Epidermal melanocyte (primary cell): ENCODE measurements at regions not wholly inside any gene's neighbourhood (a gene's known extent, or its start where the extent isn't known, plus 50 kb on each side); places are given as distances from the start of the nearest gene placed in this dataset.
"Not testable (repeated sequence)": the region's sequence is repeated elsewhere in the genome, so short reads cannot be mapped to it uniquely, and the experiment has no call there.

Experiments
- DNase-seq: peaks from one replicate; pipeline ENCODE4 v3.0.0; 2011; ENCODE audit warnings: low spot score; ENCODE audit not compliant: insufficient read length

DNA sequence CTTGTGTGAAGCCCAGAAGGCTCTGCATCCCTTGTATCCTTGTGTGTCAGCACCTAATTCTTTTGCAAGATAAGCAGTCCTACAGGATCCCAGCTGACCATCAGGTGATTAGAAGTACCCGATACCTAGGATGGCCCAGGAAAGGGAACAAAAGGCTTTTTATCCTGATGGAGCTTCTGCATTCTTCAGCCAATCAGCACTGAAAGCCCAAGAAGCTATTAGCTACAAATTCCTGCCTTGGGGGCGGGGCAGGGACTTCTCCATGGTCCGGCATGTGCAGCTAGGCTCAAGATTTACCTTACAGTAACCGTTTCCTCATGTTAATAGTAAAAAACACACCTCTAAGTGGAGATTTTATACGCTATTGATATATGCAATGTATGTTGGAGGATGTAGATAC is 264.6 kb upstream of the THUMPD2 start:
- DNase-seq, result no peak

DNA sequence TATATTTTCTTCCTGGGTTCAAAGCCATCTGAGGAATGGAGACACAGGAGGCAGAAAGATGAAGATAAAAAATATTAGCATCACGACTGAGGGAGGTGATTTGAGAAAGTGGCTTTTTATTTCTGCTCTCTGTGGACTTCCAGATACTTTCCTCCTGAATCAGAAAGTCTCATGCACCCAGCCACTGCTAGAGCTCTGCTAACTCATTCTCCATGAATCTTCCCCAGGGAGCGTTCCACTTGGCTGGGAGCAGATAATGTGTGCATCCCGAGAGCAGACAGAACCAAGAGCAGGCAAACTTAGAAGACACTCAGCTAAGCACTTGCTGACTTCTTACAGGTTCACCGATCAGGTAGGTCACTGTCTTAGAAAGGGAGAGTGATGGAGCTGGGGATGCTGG is 264.1 kb upstream of the THUMPD2 start:
- no peak for DNase-seq

DNA sequence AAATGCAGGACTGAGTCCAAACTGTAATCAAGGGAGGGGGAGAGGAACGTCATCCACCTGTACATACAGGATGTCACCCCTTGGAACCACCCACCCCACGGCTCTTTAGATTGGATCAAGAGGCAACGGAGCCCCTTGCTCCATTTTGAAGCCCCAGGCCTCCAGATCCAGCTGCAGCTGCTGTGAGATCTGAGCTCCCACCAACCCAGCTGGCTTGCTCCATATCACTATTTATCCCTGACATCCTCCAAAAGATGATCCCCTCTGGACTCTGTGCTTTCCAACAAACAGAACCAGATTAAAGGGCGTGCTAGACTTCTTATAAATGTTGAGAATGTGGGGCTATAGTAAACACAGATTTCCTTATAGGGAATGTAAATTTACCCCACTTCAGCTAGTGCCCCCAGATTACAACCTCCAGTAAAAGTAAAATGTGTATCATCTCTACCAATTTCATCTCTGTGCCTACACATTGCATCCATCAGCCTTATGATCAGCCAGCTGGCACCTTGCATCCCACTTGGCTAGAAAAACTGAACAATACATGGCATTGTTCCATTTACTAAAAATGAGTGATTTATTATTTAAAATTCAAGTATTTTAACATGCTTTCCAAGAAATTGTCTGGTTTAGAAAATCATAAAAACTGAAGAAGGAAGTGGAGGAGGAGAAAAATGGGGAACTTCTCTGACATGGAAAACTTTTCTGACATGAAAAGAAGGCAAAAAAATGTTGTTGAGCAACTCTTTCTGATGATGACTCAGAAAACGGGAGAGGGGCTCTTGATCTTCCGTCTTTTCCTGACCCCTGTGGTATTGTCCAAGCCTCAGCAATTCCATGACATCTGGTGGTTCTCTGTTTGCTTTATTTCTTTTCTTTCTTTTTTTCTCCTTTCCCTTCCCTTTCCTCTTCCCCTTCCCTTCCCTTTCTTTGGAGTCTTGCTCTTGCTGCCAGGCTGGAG is 262.6 kb upstream of the THUMPD2 start:
- no peak for DNase-seq

DNA sequence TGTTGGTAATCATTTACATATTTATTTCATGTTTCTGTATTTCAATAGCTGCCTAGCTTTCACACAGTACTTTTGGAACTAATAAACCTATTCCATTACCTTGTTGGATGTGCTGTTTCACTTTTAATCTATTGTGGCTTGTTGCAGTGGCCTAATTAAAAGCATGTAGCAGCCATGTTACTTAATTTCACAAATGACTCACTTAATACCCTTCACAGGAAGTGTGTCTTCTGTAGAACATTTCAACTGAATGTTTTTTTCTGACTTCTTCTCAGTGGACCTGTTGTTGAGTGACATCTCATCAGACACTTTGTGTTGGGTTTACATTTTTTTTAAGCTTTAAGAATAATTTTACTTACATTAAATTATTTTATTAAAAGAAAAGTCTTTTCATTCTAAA is 260.5 kb upstream of the THUMPD2 start:
- no peak for DNase-seq

DNA sequence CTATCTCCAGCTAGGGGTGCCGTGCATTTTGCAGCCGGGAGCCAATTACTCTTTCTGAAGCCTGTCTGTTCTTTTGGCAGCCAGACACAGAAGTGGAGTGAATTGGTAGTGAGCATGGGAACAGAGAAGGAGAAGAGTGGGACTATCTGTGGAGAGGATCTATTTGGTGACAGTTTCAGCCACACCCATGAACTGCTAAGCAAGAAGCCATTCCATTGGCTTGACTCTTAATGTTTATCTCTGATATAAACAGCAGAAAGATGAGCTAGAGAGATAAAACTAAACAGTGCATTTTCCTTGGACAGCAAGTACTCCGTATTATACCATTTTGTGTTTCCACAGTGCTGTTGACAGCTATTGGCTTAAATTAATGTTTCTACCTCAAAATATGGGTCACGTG is 259.6 kb upstream of the THUMPD2 start:
- DNase-seq, result no peak

DNA sequence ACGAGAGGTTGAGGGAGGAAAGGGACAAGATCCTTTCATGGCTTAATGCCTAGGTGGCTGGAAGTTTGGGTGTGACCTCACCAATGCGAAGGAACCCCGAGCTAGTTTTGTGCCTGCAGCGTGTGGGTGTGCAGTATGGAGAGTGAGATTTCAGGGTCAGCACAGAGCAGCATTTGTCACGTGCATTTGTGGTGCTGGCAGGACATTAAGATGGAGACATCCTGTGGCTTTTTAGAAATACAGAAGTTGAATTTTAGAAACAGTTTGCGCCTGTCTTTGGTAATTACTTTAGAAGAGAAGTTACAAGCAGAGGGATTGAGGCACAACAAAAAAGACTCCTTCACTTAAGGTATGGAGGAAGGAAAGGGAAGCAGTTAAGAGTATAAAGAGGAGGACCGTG is 258.2 kb upstream of the THUMPD2 start:
- DNase-seq, result no peak

DNA sequence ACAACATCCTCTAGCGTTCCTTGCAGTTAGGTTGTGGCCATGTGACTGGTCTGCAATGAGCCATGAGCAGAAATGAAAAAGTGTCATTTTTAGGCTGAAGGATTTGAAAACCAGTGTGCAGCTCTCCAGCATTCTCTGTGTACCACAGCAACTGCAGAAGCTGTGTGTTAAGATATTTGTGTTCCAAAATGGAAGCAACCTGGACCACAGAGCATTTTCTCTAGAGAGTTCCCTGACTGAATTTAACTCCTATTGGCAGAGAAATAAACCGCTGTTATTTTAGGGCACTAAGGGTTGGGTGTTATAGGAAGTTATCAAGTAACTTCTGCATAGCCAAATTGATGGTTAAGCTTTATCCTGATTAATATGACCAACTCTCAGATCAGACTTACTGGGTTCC is 257.2 kb upstream of the THUMPD2 start:
- DNase-seq, result no peak

DNA sequence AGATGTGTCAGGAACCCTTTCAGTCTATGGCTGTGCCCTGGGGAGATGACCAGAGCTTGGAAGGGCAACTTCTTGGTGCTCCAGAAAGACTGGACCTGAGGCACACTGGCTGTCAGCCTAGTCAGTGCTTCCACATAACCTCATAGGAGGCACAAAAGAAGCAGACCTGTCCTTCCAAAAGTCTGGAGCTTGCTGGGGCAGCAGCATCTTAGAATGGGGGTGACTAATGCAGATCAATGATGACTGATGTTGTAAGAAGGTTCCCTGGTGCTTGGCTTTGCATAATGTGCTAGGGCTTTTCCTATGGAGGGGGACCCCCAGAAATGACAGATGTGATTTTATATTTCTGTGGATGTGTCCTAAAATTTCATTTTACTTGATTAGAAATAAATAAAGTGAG is 255.7 kb upstream of the THUMPD2 start:
- no peak for DNase-seq

DNA sequence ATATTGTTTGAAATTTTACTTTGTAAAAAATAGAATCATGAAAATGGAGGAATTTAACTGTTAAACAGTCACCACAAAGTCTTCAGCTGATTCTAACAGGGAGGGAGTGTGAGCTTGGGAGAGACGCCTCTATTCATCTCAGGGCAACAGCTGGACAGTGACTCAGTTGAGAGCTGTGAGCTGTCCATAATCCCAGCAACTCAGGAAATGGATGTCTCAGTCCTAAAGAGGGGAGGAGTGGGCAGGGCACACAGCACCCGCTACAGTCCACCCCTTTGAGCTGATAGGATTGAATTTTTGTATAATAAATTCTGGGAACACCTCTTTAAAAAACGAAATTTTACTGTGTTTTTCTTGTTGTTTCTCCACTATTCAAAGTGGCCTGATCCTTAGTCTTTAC is 255.1 kb upstream of the THUMPD2 start:
- no peak for DNase-seq

DNA sequence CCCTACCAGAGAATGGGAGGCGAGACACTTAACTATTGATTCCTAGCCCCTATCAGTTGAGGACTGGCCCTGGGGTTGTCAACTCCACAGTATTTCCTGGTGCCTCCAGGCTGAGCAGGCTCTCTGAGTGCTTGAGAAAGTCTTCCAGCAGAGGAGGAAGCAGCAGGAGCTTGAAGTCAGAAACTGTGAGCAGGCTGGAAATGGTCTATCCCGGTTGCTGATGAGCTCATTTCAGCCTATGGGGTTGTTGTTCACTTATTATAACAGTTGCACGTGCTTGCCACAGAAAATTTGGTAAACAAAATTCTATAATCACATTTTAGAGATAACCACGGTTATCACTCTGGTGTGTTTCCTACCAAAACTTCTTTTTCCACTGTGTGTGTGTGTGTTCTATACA is 254.7 kb upstream of the THUMPD2 start:
- DNase-seq, result no peak

DNA sequence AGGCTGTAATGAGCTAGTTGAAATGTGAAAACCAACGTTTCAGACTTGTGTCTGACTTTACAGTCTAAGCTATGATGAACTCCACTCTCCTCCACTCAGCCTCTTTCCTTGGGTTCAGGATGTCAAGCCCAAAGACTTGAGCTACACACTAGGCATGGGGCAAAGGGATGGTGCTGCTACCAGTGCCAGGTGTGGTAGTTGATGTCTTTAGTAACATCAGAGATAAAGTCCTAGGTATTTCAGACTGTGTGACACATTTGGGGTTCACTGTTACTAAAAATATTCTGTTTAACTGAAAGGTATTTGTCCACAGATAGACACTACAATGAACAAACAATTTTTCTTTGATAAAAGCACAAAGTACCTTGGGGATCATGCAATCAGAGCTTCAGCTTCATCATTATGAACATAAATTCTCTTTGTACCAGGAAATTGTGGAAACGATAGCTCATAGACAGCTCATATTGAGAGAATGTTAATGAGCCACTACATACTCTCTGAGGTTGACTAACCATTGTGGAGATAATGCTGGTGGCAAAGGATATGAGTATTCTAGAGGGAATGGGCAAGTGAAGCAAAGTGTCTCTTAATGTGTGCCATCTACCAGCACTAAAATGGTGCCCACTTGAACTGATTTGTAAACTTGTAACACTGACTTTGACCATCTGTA is 253.7 kb upstream of the THUMPD2 start:
- no peak for DNase-seq

DNA sequence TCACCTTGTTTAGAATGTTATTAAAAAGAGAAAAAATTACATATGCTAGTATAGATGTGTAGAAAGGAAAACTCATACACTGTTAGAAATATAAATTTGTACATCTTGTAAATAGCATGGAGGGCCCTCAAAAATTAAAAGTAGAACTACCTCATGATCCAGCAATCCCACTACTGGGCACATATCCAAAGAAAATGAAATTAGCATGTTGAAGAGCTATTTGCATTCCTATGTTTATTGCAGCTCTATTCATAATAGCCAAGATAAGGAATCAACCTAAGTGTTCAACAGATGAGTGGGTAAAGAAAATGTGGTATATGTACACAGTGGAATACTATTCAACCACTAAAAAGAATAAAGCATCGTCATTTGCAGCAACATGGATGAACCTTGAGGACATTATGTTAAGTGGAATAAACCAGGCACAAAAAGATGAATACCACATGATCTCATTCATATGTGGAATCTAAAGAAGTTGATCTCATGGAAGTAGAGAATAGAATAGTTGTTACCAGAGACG is 251.5 kb upstream of the THUMPD2 start:
- no peak for DNase-seq

DNA sequence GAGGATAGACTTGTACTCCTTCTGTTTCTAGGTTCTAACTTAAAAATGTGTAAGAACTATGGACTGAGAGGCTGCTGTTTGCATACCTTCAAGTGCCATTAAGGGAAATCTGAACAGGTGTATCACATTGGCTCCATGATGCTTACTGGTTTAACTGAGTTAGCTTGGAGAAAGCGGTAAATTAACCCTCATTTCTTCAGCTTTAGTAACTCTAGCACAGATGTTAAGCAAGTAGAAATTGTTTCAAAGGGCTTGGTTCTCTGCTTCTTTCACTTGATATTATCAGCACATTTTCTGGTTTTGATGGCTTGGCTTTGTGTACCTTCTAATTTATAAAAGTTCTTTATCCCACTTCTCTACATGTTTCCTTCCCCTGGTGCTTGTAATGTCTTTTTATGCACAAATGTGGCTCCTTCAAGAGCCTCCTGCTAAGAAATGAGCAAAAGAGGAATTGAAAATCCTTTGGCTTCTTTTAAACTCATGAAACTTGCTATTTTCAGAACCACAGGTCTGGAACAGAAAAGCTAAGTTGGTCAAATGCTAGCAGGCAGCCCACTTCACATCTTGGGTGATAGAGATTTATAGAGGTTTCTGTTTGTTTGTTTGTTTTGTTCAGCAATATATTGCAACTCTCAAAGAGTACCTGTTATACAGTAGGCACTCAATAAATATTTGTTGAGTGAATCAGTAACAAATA is 249.9 kb upstream of the THUMPD2 start:
- DNase-seq, result no peak

DNA sequence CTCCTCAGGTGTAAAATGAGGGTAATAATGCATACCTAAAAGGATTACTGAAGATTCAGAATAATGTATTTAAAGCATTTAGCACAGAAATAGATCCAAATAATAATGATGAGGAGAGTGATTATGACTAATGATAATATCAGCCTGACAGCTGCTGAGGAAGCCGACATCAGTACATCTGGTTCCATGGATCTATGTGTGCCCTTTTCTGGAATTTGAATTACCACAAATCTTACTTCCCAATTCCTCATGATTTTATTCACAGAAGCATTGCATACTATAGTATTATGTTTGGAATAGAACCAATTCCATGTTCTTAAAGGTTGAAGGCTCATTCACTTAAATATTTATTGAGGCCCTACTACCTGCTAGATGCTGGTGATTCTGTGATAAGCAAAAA is 248.9 kb upstream of the THUMPD2 start:
- no peak for DNase-seq

DNA sequence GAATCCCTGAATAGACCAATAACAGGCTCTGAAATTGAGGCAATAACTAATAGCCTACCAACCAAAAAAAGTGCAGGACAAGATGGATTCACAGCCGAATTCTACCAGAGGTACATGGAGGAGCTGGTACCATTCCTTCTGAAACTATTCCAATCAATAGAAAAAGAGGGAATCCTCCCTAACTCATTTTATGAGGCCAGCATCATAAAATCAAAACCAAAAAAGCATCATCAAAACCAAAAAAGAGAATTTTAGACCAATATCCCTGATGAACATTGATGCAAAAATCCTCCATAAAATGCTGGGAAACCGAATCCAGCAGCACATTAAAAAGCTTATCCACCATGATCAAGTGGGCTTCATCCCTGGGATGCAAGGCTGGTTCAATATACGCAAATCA is 246.2 kb upstream of the THUMPD2 start:
- not testable (repeated sequence) for DNase-seq

DNA sequence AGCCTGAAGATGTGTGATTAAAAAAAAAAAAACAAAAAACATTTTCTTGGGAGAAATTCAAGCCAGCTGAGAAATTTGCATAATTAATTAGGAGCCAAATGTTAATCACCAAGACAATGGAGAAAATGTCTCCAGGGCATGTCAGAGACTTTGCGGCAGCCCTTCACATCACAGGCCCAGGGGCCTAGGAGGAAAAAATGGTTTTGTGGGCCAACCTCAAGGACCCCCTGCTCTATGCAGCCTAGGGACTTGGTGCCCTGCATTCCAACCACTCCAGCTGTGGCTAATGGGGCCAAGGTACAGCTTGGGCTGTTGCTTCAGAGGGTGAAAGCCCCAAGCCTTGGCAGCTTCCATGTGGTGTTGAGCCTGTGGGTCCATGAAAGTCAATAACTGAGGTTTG is 241.9 kb upstream of the THUMPD2 start:
- no peak for DNase-seq

DNA sequence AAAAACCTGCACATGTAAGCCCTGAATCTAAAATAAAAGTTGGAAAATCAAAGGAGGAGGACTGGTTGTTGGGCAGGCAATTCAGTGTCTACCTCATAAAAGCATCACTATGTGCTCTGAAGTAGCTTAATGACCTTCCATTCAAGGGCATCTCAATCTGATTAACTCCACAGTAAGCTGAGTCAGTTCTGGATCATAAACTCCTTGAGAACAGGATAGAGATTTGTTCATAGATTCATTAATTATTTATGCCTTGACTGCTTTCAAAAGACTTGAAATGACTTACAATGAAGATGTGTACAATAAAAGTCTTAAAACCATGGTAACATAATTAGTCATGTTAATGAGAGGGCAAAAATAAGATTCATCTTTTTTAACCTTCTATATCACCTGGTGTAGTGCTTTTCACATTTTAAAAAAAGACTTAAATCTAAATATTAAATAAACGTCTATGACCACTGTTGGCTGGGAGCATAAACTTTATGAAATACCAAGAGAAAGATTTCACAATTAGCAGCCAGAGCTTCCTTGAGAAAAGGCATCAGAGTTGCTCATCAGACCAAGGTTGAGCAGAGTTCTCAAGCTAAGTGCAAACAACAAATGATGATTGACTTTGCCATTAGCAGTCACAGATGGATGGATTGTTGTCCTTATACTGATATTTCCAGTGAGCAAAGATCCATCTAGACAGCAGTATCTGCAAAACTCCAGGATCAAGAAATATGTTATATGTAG is 237.3 kb upstream of the THUMPD2 start:
- DNase-seq, result no peak

DNA sequence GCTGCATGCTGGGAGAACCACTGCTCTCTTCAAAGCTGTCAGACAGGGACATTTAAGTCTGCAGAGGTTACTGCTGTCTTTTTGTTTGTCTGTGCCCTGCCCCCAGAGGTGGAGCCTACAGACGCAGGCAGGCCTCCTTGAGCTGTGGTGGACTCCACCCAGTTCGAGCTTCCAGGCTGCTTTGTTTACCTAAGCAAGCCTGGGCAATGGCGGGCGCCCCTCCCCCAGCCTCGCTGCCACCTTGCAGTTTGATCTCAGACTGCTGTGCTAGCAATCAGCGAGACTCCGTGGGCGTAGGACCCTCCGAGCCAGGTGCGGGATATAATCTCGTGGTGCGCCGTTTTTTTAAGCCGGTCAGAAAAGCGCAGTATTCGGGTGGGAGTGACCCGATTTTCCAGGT is 234.9 kb upstream of the THUMPD2 start:
- not testable (repeated sequence) for DNase-seq

DNA sequence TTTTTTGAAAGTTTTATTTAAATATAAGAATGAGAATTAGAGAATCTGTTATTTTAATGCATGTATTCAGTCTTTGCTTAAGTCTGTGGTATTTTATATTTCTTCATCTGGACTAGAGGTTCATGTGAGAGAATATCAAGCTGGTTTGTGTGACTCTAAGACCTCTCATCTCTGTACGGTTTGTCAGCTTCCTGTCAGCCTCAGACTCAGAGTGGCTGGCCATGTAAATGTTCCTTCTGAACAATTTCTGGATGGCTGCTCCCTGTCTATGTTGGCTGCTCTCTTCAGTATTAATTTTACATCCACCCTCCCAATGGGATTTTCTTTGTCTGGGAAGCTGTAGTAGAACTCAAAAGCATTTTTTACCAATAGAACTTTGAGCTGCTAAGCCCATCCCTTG is 225.3 kb upstream of the THUMPD2 start:
- no peak for DNase-seq

DNA sequence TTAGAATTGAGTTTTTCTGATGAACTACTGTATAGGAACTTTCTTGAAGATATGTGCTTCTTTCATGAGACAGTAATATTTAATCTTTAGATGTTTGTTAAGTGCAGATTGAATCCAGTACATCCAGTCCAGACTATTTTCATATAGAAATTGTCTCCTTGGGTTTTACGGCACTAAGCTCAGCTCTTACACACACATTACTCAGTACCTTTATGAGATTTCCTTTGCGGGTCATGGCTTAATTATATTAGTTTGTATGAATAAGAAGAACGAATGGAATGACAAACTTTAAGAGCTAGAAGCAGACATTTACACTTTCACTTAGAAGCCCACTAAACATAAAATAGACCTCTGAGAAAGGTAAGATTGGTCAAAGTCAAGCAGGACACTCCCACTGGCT is 223.3 kb upstream of the THUMPD2 start:
- no peak for DNase-seq

DNA sequence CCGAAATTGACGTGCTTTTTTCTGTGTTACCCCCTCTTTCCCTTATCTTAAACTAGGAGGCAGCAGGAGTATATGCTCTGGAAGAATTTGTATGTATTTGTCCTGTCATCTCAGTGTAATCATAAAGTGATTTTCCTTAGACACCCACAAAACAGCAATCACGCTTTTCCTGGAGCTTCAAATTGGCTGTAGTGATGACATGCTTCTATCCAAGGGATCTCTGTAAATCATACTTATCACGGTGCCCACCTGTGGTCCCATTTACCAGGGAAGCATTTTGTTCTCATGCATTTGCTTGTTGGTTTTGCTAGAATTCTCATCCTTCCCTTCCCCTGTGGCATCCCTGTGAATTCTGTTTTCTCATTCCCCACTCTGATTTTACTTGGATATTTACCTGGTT is 220.8 kb upstream of the THUMPD2 start:
- no peak for DNase-seq
